ENCODE measurements at regions not wholly inside any gene's neighbourhood (a gene's known extent, or its start where the extent isn't known, plus 50 kb on each side); places are given as distances from the start of the nearest gene placed in this dataset.

DNA sequence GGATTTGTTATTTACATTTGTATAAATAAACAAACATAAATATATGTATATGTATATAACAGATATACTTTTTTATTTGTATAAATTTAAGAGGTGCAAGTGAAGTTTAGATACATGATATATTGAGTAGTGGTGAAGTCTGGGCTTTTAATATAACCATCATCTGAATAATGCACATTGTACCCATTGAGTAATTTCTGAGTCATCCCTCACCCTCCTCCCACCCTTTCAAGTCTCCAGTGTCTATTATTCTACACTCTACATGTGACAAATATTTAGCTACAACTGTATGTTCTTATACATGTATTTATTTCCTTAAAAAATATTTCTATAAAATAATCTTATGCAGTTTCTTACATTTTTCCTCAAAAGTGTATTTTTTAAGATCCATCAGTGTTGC is 358.7 kb upstream of the TFPI start:
- no peaks in the 10 kb centered on the region for H3K36me3 ChIP-seq (ENCODE audit: control insufficient read depth in 3 of 3, insufficient read depth in 3 of 3, low read length in 3 of 3)
- no peaks in the 10 kb centered on the region for H3K9me3 ChIP-seq (ENCODE audit: control insufficient read depth in 3 of 3, low read length in 3 of 3)
- H3K4me1 ChIP-seq (ENCODE audit: control insufficient read depth in 3 of 3, insufficient read depth in 3 of 3, low read length in 3 of 3): no peaks in the 10 kb centered on the region
- H3K27ac ChIP-seq (ENCODE audit: low read depth, low read length): no peak overlapping the region
- H3K4me3 ChIP-seq (ENCODE audit: low read length in 3 of 3): no peak overlapping the region
- H3K9ac ChIP-seq (ENCODE audit: low read depth in 1 of 3, low read length in 3 of 3): no peak overlapping the region
- no peaks in the 10 kb centered on the region for H3K27me3 ChIP-seq (ENCODE audit: control insufficient read depth in 3 of 3, insufficient read depth in 3 of 3, low read length in 3 of 3)

DNA sequence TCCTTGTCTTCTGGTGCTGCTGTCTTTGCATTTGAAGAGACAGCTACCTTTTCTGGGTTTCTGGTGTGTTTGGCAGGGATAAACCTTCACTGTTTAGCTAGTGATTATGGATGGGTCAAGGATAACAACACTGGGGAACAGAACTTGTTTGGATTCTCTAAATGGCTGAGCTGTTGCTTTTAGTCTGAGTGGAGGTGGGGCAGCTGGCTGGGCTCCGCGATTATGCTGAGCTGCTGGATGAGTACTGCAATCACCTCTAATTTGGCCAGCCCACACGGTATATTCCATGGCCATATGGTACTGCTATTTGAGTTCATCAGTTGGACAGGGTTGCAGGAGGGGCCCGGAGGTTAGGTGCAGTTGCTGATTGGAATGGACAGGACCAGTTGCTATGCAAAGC is 361.6 kb upstream of the TFPI start:
- no peak overlapping the region for H3K27ac ChIP-seq (ENCODE audit: low read depth, low read length)
- H3K9me3 ChIP-seq (ENCODE audit: control insufficient read depth in 3 of 3, low read length in 3 of 3): no peaks in the 10 kb centered on the region
- H3K9ac ChIP-seq (ENCODE audit: low read depth in 1 of 3, low read length in 3 of 3): no peak overlapping the region
- H3K27me3 ChIP-seq (ENCODE audit: control insufficient read depth in 3 of 3, insufficient read depth in 3 of 3, low read length in 3 of 3): no peaks in the 10 kb centered on the region
- H3K4me3 ChIP-seq (ENCODE audit: low read length in 3 of 3): no peak overlapping the region
- H3K36me3 ChIP-seq (ENCODE audit: control insufficient read depth in 3 of 3, insufficient read depth in 3 of 3, low read length in 3 of 3): no peaks in the 10 kb centered on the region
- no peaks in the 10 kb centered on the region for H3K4me1 ChIP-seq (ENCODE audit: control insufficient read depth in 3 of 3, insufficient read depth in 3 of 3, low read length in 3 of 3)

DNA sequence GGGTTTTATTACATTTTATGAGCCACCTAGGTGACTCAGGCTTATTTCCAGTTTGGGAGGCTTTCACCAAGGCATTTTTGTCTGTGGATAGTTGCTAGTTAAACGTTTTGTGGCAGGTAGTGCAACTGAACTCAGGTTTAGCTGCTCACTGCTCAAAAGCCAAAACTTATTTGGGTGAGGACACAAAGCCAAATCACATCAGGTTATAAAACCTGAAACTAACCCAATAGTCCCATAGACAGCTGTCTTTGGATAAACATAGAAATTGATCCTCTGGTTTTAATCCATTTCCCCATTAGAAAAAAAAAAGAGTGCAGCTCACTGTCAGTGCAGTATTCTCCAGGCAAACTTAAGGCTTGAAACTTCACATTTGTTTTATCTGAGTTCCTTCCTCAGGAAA is 362.6 kb upstream of the TFPI start:
- no peak overlapping the region for H3K27ac ChIP-seq (ENCODE audit: low read depth, low read length)

DNA sequence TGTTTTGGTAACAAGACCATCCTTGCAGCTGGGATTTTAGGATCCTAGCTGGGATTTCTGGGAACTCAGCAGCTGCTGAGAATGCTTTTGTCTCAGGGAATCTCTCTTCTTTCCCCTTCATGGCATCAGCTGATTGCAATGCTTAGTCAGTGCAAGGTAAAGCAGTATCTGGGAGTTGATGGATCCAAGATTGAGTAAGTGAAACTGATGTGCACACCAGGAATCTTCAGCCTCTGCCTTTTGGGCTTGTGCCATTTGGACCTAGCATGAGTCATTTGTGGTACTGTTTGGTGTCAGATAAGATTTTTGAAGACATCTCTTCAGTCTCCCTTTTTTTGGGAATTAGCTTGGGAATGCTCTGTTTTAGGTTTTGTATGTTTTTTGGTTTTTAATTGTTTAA is 363.3 kb upstream of the TFPI start:
- Histone ChIP-seq H3K27ac (ENCODE audit: low read depth, low read length) (no peak overlapping the region), H3K4me3 (ENCODE audit: low read length in 3 of 3) (no peak overlapping the region), H3K9ac (ENCODE audit: low read depth in 1 of 3, low read length in 3 of 3) (no peak overlapping the region), H3K9me3 (ENCODE audit: control insufficient read depth in 3 of 3, low read length in 3 of 3) (no peaks in the 10 kb centered on the region), H3K27me3 (ENCODE audit: control insufficient read depth in 3 of 3, insufficient read depth in 3 of 3, low read length in 3 of 3) (no peaks in the 10 kb centered on the region), H3K36me3 (ENCODE audit: control insufficient read depth in 3 of 3, insufficient read depth in 3 of 3, low read length in 3 of 3) (no peaks in the 10 kb centered on the region), H3K4me1 (ENCODE audit: control insufficient read depth in 3 of 3, insufficient read depth in 3 of 3, low read length in 3 of 3) (peaks cover 0 to 2% (median 0%) of the 10 kb centered on the region in 3 donors)

More for the DNA sequence above, 362.6 kb upstream of the TFPI start:
- Histone ChIP-seq H3K4me3 (ENCODE audit: low read length in 3 of 3) (no peak overlapping the region), H3K9me3 (ENCODE audit: control insufficient read depth in 3 of 3, low read length in 3 of 3) (no peaks in the 10 kb centered on the region), H3K9ac (ENCODE audit: low read depth in 1 of 3, low read length in 3 of 3) (no peak overlapping the region), H3K27me3 (ENCODE audit: control insufficient read depth in 3 of 3, insufficient read depth in 3 of 3, low read length in 3 of 3) (no peaks in the 10 kb centered on the region), H3K36me3 (ENCODE audit: control insufficient read depth in 3 of 3, insufficient read depth in 3 of 3, low read length in 3 of 3) (no peaks in the 10 kb centered on the region), H3K4me1 (ENCODE audit: control insufficient read depth in 3 of 3, insufficient read depth in 3 of 3, low read length in 3 of 3) (no peaks in the 10 kb centered on the region)

DNA sequence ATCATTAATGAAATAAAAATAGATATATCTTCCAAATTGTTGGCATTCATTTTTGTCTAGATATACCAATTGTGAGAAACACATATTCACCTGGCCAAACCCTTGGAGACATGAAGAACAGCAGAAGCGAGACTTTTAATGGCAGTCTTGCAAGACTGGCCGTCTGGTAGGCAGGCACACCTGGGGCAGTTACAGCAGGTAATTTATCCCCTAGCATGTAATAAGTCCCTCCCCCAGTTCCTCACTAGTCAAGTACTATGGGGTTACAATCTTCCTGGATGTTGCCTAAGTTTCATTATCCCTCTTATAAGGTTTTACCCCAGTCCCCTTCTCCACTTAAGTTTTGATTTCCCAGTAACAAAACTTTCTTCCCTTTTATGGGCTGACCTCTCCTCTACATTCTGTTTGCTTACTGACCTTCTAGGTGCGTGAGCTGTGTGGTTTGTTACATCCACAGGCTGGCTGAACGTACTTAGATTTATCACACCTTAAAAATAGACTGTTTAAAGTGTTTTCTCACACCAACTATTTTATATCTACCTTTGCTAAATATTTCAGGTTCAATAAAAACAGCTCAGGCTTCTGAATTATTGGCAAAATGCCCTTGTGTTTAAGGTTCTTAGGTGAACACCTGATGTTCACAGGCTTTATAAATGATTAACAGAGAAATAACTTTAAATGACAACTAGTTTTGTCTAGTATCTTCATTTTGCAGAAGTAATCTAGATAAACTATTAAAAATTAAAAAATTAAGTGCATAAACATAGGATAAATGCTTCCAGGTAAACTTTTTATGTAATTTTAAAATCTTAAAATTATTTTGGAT is 365.0 kb upstream of the TFPI start:
- Histone ChIP-seq H3K27me3 (ENCODE audit: control insufficient read depth in 3 of 3, insufficient read depth in 3 of 3, low read length in 3 of 3) (no peaks in the 10 kb centered on the region), H3K36me3 (ENCODE audit: control insufficient read depth in 3 of 3, insufficient read depth in 3 of 3, low read length in 3 of 3) (no peaks in the 10 kb centered on the region), H3K9ac (ENCODE audit: low read depth in 1 of 3, low read length in 3 of 3) (no peak overlapping the region), H3K27ac (ENCODE audit: low read depth, low read length) (no peak overlapping the region), H3K4me3 (ENCODE audit: low read length in 3 of 3) (no peak overlapping the region), H3K9me3 (ENCODE audit: control insufficient read depth in 3 of 3, low read length in 3 of 3) (no peaks in the 10 kb centered on the region), H3K4me1 (ENCODE audit: control insufficient read depth in 3 of 3, insufficient read depth in 3 of 3, low read length in 3 of 3) (peaks cover 0 to 3% (median 0%) of the 10 kb centered on the region in 3 donors)

DNA sequence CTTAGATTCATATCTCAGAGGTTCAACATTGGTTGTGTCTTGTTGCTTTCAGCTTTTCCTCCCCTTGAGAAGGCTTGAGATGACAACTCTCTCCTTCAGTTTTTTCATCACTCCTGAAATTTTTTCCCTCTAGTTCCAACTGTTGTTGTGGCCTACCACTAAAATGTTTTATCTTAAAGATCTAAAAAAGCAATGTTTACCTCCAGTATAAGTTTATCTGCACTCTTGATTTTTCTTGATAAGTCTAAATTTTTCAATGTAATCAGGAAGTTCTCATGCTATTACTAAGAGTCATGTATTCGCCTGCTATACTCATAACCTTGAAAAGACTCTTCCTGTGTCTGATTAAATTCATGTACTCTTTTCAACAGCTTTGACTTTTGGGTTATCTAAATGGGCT is 366.3 kb upstream of the TFPI start:
- Histone ChIP-seq H3K27ac (ENCODE audit: low read depth, low read length) (no peak overlapping the region), H3K27me3 (ENCODE audit: control insufficient read depth in 3 of 3, insufficient read depth in 3 of 3, low read length in 3 of 3) (no peaks in the 10 kb centered on the region), H3K4me1 (ENCODE audit: control insufficient read depth in 3 of 3, insufficient read depth in 3 of 3, low read length in 3 of 3) (peaks cover 0 to 3% (median 0%) of the 10 kb centered on the region in 3 donors), H3K36me3 (ENCODE audit: control insufficient read depth in 3 of 3, insufficient read depth in 3 of 3, low read length in 3 of 3) (no peaks in the 10 kb centered on the region), H3K9me3 (ENCODE audit: control insufficient read depth in 3 of 3, low read length in 3 of 3) (no peaks in the 10 kb centered on the region), H3K9ac (ENCODE audit: low read depth in 1 of 3, low read length in 3 of 3) (no peak overlapping the region), H3K4me3 (ENCODE audit: low read length in 3 of 3) (no peak overlapping the region)

DNA sequence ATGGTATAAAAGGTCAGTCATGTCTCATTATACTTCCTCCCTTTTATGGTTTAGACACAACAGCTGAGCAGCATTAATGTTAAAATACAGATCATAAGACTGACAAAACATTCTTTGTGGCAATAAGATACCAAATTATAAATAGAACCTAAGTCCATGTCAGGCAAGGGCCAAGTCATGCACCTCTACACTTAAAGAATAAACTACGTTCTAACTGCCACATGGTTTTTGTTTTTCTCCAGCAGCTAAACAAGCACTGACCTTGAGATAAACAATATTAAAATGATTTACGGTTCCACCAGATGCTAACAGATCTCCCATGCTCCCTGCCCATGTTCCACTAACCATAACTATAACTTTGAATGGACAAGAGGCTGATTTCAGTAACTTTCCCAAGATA is 368.6 kb upstream of the TFPI start:
- no peaks in the 10 kb centered on the region for H3K9me3 ChIP-seq (ENCODE audit: control insufficient read depth in 3 of 3, low read length in 3 of 3)
- peaks cover 0 to 3% (median 0%) of the 10 kb centered on the region in 3 donors for H3K4me1 ChIP-seq (ENCODE audit: control insufficient read depth in 3 of 3, insufficient read depth in 3 of 3, low read length in 3 of 3)
- no peak overlapping the region for H3K4me3 ChIP-seq (ENCODE audit: low read length in 3 of 3)

DNA sequence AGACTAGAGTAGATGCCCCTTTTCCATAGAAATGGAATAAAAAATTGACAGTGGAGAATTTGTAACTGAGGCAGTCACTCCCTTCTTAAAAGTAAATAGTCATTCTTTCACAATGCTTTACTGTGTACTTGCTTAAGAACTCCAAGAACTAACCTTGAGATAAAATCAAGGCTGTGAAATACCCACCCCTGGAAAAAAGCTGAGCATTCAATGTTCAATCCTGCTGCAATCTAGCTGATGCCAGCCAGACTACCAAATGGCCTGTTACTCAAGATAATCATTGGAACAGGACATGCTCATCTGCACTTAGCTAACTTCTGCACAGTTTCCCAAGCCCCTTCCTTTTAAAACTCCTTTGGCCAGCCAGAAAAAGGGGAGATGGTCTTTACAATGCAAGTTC is 367.4 kb upstream of the GULP1 start:
- H3K9me3 ChIP-seq (ENCODE audit: control insufficient read depth in 3 of 3, low read length in 3 of 3): no peaks in the 10 kb centered on the region
- no peaks in the 10 kb centered on the region for H3K27me3 ChIP-seq (ENCODE audit: control insufficient read depth in 3 of 3, insufficient read depth in 3 of 3, low read length in 3 of 3)
- no peak overlapping the region for H3K27ac ChIP-seq (ENCODE audit: low read depth, low read length)
- no peaks in the 10 kb centered on the region for H3K36me3 ChIP-seq (ENCODE audit: control insufficient read depth in 3 of 3, insufficient read depth in 3 of 3, low read length in 3 of 3)
- H3K9ac ChIP-seq (ENCODE audit: low read depth in 1 of 3, low read length in 3 of 3): no peak overlapping the region
- peaks cover 0 to 3% (median 0%) of the 10 kb centered on the region in 3 donors for H3K4me1 ChIP-seq (ENCODE audit: control insufficient read depth in 3 of 3, insufficient read depth in 3 of 3, low read length in 3 of 3)
- no peak overlapping the region for H3K4me3 ChIP-seq (ENCODE audit: low read length in 3 of 3)

More for the DNA sequence above, 368.6 kb upstream of the TFPI start:
- no peaks in the 10 kb centered on the region for H3K27me3 ChIP-seq (ENCODE audit: control insufficient read depth in 3 of 3, insufficient read depth in 3 of 3, low read length in 3 of 3)
- H3K36me3 ChIP-seq (ENCODE audit: control insufficient read depth in 3 of 3, insufficient read depth in 3 of 3, low read length in 3 of 3): no peaks in the 10 kb centered on the region
- peak overlapping the region; percentile 79 for H3K27ac ChIP-seq (ENCODE audit: low read depth, low read length)
- H3K9ac ChIP-seq (ENCODE audit: low read depth in 1 of 3, low read length in 3 of 3): no peak overlapping the region

DNA sequence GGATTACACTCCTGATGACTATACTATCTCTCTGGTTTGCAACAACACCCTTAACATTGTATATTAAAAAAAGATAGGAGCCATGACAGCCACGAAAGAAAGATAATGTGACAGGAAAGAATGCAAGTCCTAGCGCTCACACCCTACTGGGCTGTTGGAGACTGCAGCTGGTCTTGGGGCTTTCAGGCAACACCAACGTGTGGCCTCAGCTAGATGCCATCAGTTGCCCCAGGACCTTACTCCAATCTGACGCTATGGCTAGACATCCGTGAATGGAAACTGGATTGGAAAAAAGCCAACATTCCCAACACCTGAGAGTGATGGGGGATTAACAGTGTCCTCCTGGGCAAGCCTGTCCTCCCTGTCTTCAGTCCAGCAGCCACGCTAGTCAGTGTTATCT is 357.4 kb upstream of the GULP1 start:
- peak overlapping the region in 2 of 3 donors; percentile 58 to 60 for H3K4me3 ChIP-seq (ENCODE audit: low read length in 3 of 3)
- H3K27ac ChIP-seq (ENCODE audit: low read depth, low read length): peak overlapping the region; percentile 30
- no peak overlapping the region for H3K9ac ChIP-seq (ENCODE audit: low read depth in 1 of 3, low read length in 3 of 3)
- no peaks in the 10 kb centered on the region for H3K27me3 ChIP-seq (ENCODE audit: control insufficient read depth in 3 of 3, insufficient read depth in 3 of 3, low read length in 3 of 3)
- H3K9me3 ChIP-seq (ENCODE audit: control insufficient read depth in 3 of 3, low read length in 3 of 3): peaks cover 0 to 3% (median 0%) of the 10 kb centered on the region in 3 donors
- H3K36me3 ChIP-seq (ENCODE audit: control insufficient read depth in 3 of 3, insufficient read depth in 3 of 3, low read length in 3 of 3): no peaks in the 10 kb centered on the region
- H3K4me1 ChIP-seq (ENCODE audit: control insufficient read depth in 3 of 3, insufficient read depth in 3 of 3, low read length in 3 of 3): peaks cover 6 to 10% (median 6%) of the 10 kb centered on the region in 3 donors

DNA sequence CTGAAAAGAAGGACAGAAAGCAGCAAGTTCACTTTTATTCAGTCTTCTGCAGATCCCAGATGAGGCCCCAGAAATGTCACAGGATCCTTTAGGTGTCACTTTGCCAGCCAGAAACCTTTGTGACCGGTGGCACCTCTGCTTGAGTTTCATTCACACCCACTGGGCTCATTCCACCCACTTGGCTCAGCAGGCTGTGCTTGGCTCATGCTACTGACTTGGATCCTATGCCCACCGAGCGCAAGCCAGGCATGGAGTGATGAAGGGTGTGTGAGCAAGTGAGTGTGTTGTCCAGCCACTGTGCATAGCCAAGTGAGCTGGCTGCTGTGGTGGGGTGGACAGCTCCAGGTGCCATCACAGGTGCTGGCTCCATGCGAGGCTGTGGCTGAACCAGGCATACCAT is 357.0 kb upstream of the GULP1 start:
- H3K4me3 ChIP-seq (ENCODE audit: low read length in 3 of 3): peak overlapping the region in 2 of 3 donors; percentile 58 to 60
- no peaks in the 10 kb centered on the region for H3K27me3 ChIP-seq (ENCODE audit: control insufficient read depth in 3 of 3, insufficient read depth in 3 of 3, low read length in 3 of 3)
- peaks cover 0 to 3% (median 0%) of the 10 kb centered on the region in 3 donors for H3K9me3 ChIP-seq (ENCODE audit: control insufficient read depth in 3 of 3, low read length in 3 of 3)
- peak overlapping the region; percentile 30 for H3K27ac ChIP-seq (ENCODE audit: low read depth, low read length)
- H3K9ac ChIP-seq (ENCODE audit: low read depth in 1 of 3, low read length in 3 of 3): no peak overlapping the region
- no peaks in the 10 kb centered on the region for H3K36me3 ChIP-seq (ENCODE audit: control insufficient read depth in 3 of 3, insufficient read depth in 3 of 3, low read length in 3 of 3)
- peaks cover 6 to 10% (median 6%) of the 10 kb centered on the region in 3 donors for H3K4me1 ChIP-seq (ENCODE audit: control insufficient read depth in 3 of 3, insufficient read depth in 3 of 3, low read length in 3 of 3)

All from skeletal muscle tissue (tissue), 3 donors.